Endodermal cell (in vitro differentiated cells): ENCODE measurements at regions not wholly inside any gene's neighbourhood (a gene's known extent, or its start where the extent isn't known, plus 50 kb on each side); places are given as distances from the start of the nearest gene placed in this dataset.

Experiments
- DNase-seq: peaks from one replicate; pipeline ENCODE4 v3.0.0-alpha.2; 2017
- H3K27ac ChIP-seq: 2 replicates; pipeline ENCODE4 v1.5.1; 2013; ENCODE audit warnings: mild to moderate bottlenecking, low read depth, low read length, moderate library complexity
- H3K27me3 ChIP-seq: 2 replicates; pipeline ENCODE4 v1.6.1; 2013; ENCODE audit warnings: mild to moderate bottlenecking, low read length, moderate library complexity; ENCODE audit not compliant: insufficient read depth, control insufficient read depth, poor library complexity, severe bottlenecking
- H3K36me3 ChIP-seq: 2 replicates; pipeline ENCODE4 v1.7.0; 2013; ENCODE audit warnings: mild to moderate bottlenecking, low read length, moderate library complexity; ENCODE audit not compliant: control insufficient read depth, insufficient read depth
- H3K4me1 ChIP-seq: one replicate; pipeline ENCODE4 v1.7.0; 2013; ENCODE audit warnings: low read length; ENCODE audit not compliant: control insufficient read depth, insufficient read depth
- H3K4me3 ChIP-seq: 2 replicates; pipeline ENCODE4 v1.5.1; 2013; ENCODE audit warnings: mild to moderate bottlenecking, low read length, moderate library complexity
- H3K9ac ChIP-seq: 2 replicates; pipeline ENCODE4 v1.6.1; 2013; ENCODE audit warnings: mild to moderate bottlenecking, low read length, moderate library complexity; ENCODE audit not compliant: poor library complexity, severe bottlenecking; ENCODE audit errors: extremely low read depth
- H3K9me3 ChIP-seq: 2 replicates; pipeline ENCODE4 v1.6.1; 2013; ENCODE audit warnings: mild to moderate bottlenecking, low read length, moderate library complexity; ENCODE audit not compliant: control insufficient read depth
- H3K27ac Mint-ChIP-seq: 2 replicates; pipeline ENCODE4 v1.8.0; 2020; ENCODE audit warnings: mixed read lengths
- H3K27me3 Mint-ChIP-seq: 2 replicates; pipeline ENCODE4 v1.8.0; 2021; ENCODE audit warnings: mild to moderate bottlenecking, mixed read lengths; ENCODE audit not compliant: insufficient read depth
- H3K36me3 Mint-ChIP-seq: 2 replicates; pipeline ENCODE4 v1.8.0; 2020; ENCODE audit warnings: low read depth, mixed read lengths
- H3K4me1 Mint-ChIP-seq: 2 replicates; pipeline ENCODE4 v1.8.0; 2020; ENCODE audit warnings: mixed read lengths
- H3K4me3 Mint-ChIP-seq: 2 replicates; pipeline ENCODE4 v1.8.0; 2020; ENCODE audit warnings: mild to moderate bottlenecking, moderate library complexity, mixed read lengths
- H3K9me3 Mint-ChIP-seq: 2 replicates; pipeline ENCODE4 v1.8.0; 2020; ENCODE audit warnings: mild to moderate bottlenecking, mixed read lengths
- CTCF ChIP-seq: fragments of 200-600 bp; sonication (generic); conservative IDR thresholded peaks from 2 replicates; pipeline ENCODE4 v1.5.0; 2021; ENCODE audit warnings: antibody characterized with exemption, mild to moderate bottlenecking
- WGBS, 2 experiments: methylation state at CpG; one replicate each; pipeline versions ENCODE4 v1.1.5 to v1.1.7; 2013; ENCODE audit warnings: missing lambda C conversion rate in 2 of 2, mixed read lengths in 1 of 2; ENCODE audit not compliant: insufficient coverage in 1 of 2, insufficient read length in 1 of 2; 5-methylcytosine and 5-hydroxymethylcytosine counted together

GRCh38 chr14:30088620-30089019 is 161.0 kb upstream of the PRKD1 start:
- Mint-ChIP-seq H3K27ac (no peak overlapping the region), H3K9me3 (peaks cover 55% of the 10 kb centered on the region), H3K36me3 (no peaks in the 10 kb centered on the region), H3K4me1 (peaks cover under 1% of the 10 kb centered on the region), H3K27me3 (no peaks in the 10 kb centered on the region), H3K4me3 (no peak overlapping the region)
- H3K36me3 ChIP-seq, result no peaks in the 10 kb centered on the region
- no peak overlapping the region for H3K27ac ChIP-seq
- DNase-seq, result no peak
- peaks cover 21% of the 10 kb centered on the region for H3K9me3 ChIP-seq
- 88% methylated on average over 4 of the region's 4 CpGs; no CpG with 5 or more reads in 1 of the 2 experiments for WGBS, 2 experiments
- no peak for TF ChIP-seq CTCF
- no peak overlapping the region for H3K4me3 ChIP-seq
- H3K27me3 ChIP-seq, result no peaks in the 10 kb centered on the region
- H3K9ac ChIP-seq, result no peak overlapping the region
- no peaks in the 10 kb centered on the region for H3K4me1 ChIP-seq

GRCh38 chr14:30108975-30109700 is 181.5 kb upstream of the PRKD1 start:
- Histone ChIP-seq H3K36me3 (no peaks in the 10 kb centered on the region), H3K27ac (no peak overlapping the region), H3K9ac (no peak overlapping the region), H3K4me1 (no peaks in the 10 kb centered on the region), H3K4me3 (no peak overlapping the region), H3K9me3 (peaks cover 18% of the 10 kb centered on the region), H3K27me3 (no peaks in the 10 kb centered on the region)
- no peak for DNase-seq
- H3K4me1 Mint-ChIP-seq, result no peaks in the 10 kb centered on the region
- no peak overlapping the region for H3K4me3 Mint-ChIP-seq
- TF ChIP-seq CTCF, result no peak
- 85% methylated on average over 2 of the region's 2 CpGs; no CpG with 5 or more reads in 1 of the 2 experiments for WGBS, 2 experiments
- H3K9me3 Mint-ChIP-seq, result peaks cover 31% of the 10 kb centered on the region
- peaks cover 11% of the 10 kb centered on the region for H3K27me3 Mint-ChIP-seq
- no peak overlapping the region for H3K27ac Mint-ChIP-seq
- H3K36me3 Mint-ChIP-seq, result no peaks in the 10 kb centered on the region

GRCh38 chr14:30114051-30114450 is 186.4 kb upstream of the PRKD1 start:
- Histone ChIP-seq H3K9ac (no peak overlapping the region), H3K27me3 (no peaks in the 10 kb centered on the region), H3K9me3 (no peaks in the 10 kb centered on the region), H3K36me3 (no peaks in the 10 kb centered on the region), H3K4me3 (no peak overlapping the region), H3K4me1 (peaks cover 11% of the 10 kb centered on the region), H3K27ac (no peak overlapping the region)
- Mint-ChIP-seq H3K4me1 (peaks cover 28% of the 10 kb centered on the region), H3K36me3 (no peaks in the 10 kb centered on the region), H3K4me3 (no peak overlapping the region), H3K27ac (no peak overlapping the region), H3K9me3 (peaks cover under 1% of the 10 kb centered on the region), H3K27me3 (peaks cover 11% of the 10 kb centered on the region)
- no peak for TF ChIP-seq CTCF
- DNase-seq, result no peak
